ENCODE measurements at regions not wholly inside any gene's neighbourhood (a gene's known extent, or its start where the extent isn't known, plus 50 kb on each side); places are given as distances from the start of the nearest gene placed in this dataset.
A peak's percentile ranks its signal among the peaks of the same experiment; 100 is the strongest.
"Not testable (repeated sequence)": the region's sequence is repeated elsewhere in the genome, so short reads cannot be mapped to it uniquely, and the experiment has no call there.

DNA sequence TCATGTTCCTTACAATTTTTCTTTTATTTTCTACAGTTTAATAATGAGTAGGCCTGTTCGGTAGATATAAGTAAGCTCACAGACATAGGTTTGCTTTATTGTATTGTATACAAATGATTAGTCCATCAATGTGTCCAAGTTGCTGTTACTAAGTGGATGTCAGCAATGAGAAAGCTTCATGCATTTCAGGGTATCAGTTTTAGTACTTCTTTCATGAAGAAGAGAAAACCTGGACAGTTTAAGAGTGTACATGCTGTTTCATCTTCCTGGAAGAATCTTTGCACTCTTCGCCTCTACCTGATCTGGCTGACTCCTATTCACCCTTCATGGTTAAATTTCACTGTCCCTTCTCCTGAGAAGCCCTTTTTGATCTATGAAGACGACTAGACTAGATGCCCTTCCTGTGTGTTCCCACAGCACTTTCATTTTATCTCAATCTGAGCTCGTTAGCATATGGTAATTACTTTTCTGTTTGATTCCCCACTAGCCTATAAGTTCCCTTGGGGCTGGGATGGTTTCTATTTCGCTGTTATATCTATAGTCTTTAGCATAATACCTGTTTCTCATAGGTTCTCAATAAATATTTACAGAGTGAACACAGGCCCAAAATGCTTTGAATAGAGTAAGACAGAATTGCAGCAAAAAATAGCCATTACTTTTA lies 70.7 kb downstream of the CETN3 start:
- DNase-seq: no peak

- DNase-seq: no peak
These were observed 72.0 kb downstream of the CETN3 start for GRCh38 chr5:90337449-90338052.

- DNase-seq: no peak
These were observed 72.8 kb downstream of the CETN3 start for GRCh38 chr5:90336752-90337151.

- DNase-seq: no peak
These were observed 74.8 kb downstream of the CETN3 start for GRCh38 chr5:90334741-90335140.

GRCh38 chr5:90329911-90330310 lies 79.6 kb downstream of the CETN3 start:
- no peak for DNase-seq

GRCh38 chr5:90326995-90327394 lies 82.6 kb downstream of the CETN3 start:
- no peak for DNase-seq

GRCh38 chr5:90325093-90325492 lies 84.5 kb downstream of the CETN3 start:
- DNase-seq: no peak

- not testable (repeated sequence) for DNase-seq
These were observed 89.2 kb downstream of the CETN3 start for GRCh38 chr5:90320348-90320747.

GRCh38 chr5:90312027-90312426 lies 97.5 kb downstream of the CETN3 start:
- no peak for DNase-seq

- DNase-seq: no peak
These were observed 98.2 kb downstream of the CETN3 start for GRCh38 chr5:90311401-90311800.

- DNase-seq: no peak
These were observed 100.6 kb downstream of the CETN3 start for GRCh38 chr5:90308787-90309585.

GRCh38 chr5:90307782-90308181 lies 101.8 kb downstream of the CETN3 start:
- DNase-seq: no peak

DNA sequence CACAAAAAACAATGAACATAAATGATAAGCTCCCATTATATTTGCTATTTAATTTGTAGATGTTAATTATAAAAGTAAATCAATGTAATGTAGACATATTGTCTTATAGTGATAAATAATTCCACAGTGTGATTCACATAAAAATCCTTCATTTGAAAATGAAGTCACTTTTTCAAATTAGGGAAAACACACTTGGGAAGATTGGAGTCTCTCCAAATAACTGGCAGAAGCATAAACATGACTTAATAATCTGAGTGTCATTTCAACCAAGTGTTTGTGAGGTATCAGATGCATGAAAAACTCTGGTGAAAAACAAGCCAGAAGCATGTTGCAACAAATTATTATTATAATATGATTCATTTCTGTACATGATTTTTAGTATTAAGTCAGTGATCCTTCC lies 102.2 kb downstream of the CETN3 start:
- DNase-seq: peak; percentile 36 to 55

DNA sequence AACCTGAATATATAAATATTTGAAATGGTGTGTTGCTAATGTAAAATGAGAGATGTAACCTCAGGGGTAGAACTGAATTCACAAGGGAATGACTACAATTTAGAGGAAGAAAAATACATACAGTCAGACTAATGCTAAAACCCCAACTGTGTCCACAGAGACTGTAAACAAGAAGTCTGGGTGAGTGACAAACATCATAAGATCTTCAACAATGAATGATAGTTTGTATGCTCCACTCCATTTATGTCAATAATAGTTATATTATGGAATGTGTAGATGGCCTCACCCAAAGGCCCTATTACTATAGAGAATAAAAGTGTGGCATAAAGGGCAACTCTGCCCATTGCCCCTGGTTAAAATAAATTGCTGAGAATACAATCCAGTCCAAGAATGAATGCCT lies 102.9 kb downstream of the CETN3 start:
- no peak for DNase-seq

DNA sequence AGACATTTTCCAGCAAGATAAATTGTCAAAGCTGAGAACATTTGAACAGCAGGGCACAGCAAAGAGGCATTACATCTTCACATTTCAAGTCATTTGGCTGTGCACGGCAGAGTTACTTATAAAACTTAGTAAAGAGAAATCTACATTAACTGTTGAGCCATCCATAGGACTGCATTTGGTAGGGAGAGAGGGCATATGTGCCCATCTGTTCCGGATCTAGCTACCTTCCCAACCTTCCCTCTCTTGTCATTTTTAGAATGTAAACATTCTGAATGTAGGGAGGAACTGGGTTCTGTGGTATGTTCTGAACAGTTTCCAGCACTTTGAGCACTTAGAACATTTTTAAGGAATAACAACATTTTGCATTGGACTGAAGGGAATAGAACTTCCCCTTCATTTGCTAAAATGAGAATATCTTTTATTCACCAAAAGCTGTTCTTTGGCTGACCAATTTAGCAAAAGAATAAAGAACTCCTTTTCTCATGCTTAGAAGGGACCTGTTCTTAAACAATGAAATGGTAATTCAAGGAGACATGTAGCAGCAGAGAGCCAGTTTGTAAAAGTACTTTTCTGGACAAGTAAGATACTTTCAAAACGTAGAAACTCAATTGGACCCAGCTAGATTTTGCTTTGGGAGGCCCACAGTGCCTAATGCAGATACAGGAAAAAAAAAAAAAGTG lies 104.4 kb downstream of the CETN3 start:
- no peak for DNase-seq

- no peak for DNase-seq
These were observed 108.3 kb downstream of the CETN3 start for GRCh38 chr5:90301248-90301647.

GRCh38 chr5:90297045-90297764 lies 112.4 kb downstream of the CETN3 start:
- DNase-seq: no peak

GRCh38 chr5:90294604-90295003 lies 115.0 kb downstream of the CETN3 start:
- no peak for DNase-seq

DNA sequence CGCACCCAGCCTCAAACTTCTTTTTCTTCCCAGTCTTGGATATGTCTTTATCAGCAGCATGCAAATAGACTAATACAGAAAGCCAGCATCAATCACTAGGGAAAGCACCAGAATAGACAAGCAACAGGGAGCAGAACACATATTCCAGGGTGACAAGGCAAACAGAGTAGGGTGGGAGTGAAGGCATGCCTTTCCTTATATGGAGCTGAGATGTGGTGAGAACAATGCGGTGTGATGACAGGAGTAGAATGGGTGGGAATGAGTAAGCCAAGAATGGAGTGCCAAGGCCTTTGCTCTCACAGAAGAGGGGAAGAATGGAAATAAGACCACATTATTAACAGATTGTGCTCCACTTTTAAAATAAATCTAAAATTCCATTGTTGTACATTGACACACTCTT lies 115.6 kb downstream of the CETN3 start:
- DNase-seq: no peak

GRCh38 chr5:90290648-90291047 lies 118.9 kb downstream of the CETN3 start:
- DNase-seq: no peak

DNA sequence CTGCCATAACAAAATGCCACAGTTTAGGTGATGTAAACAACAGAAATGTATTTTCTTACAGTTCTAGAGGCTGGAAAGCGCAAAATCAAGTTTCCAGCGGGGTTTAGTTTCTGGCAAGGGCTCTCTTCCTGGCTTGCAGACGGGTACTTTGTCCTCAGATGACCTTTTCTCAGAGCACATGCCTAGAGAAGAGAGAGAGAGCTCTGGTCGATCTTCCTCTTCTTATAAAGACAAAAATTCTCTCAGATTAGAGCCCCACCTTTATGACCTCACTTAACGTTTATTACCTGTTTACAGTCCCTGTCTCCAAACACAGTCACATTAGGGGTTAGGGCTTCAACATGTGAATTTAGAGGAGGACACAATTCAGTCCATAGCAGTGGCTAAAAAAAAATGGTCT lies 119.7 kb downstream of the CETN3 start:
- peak in 1 of 2 experiments; percentile 14 for DNase-seq

DNA sequence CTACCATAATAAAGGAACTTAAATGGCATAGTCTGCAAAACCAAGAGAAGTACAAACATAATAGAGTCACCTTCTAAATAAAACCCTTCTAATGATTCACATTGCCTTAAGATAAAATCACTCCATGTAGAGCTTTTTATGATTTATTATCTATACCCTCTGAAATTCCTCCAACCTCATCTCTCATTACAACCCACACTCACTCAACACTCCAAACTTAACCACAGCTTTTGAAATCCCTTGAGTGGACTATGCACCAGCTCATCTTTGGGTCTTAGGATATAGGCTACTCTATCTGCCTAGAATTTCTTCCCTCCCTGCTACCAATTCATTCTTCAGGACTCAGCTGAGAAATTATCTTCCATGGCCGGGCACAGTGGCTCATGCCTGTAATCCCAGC lies 122.5 kb downstream of the CETN3 start:
- no peak for DNase-seq

- no peak for DNase-seq
These were observed 124.0 kb downstream of the CETN3 start for GRCh38 chr5:90285581-90285980.
